ENCODE measurements at regions not wholly inside any gene's neighbourhood (a gene's known extent, or its start where the extent isn't known, plus 50 kb on each side); places are given as distances from the start of the nearest gene placed in this dataset.

- TF ChIP-seq CTCF (IDR thresholded peaks at IDR 0.05) (no peak), EZH2 (IDR thresholded peaks at IDR 0.05; ENCODE audit: borderline replicate concordance, insufficient read depth, low read depth, low read length, poor library complexity, severe bottlenecking) (no peak)
Measured at GRCh38 chr18:28522236-28522635, 345.3 kb upstream of the CDH2 start.

All from B cell (primary cell).